ENCODE measurements at regions not wholly inside any gene's neighbourhood (a gene's known extent, or its start where the extent isn't known, plus 50 kb on each side); places are given as distances from the start of the nearest gene placed in this dataset.
"Not testable (repeated sequence)": the region's sequence is repeated elsewhere in the genome, so short reads cannot be mapped to it uniquely, and the experiment has no call there.

- Histone ChIP-seq H3K4me3 (ENCODE audit: low read length in 2 of 2) (no peak overlapping the region), H3K4me1 (ENCODE audit: control insufficient read depth in 1 of 2, insufficient read depth in 2 of 2, low read length in 2 of 2) (no peaks in the 10 kb centered on the region), H3K36me3 (ENCODE audit: control insufficient read depth in 1 of 2, insufficient read depth in 2 of 2, low read length in 1 of 2) (no peaks in the 10 kb centered on the region), H3K27ac (ENCODE audit: low read depth in 1 of 2, low read length in 2 of 2) (no peak overlapping the region), H3K9me3 (ENCODE audit: control insufficient read depth, low read length) (no peaks in the 10 kb centered on the region), H3K27me3 (ENCODE audit: control insufficient read depth in 1 of 2, insufficient read depth in 2 of 2, low read length in 1 of 2) (no peaks in the 10 kb centered on the region)
- intact Hi-C loops (cut with DNase I), result no loop called here
- DNase-seq (no peak), ATAC-seq (ENCODE audit: low FRiP score) (no peak)
- 85 to 86% methylated on average over 1 of the region's 1 CpG for WGBS, 2 donors
Measured at GRCh38 chr2:21836719-21837118, 713.0 kb downstream of the TDRD15 start.

- no peaks in the 10 kb centered on the region for H3K4me1 ChIP-seq (ENCODE audit: control insufficient read depth in 1 of 2, insufficient read depth in 2 of 2, low read length in 2 of 2)
- WGBS, 2 donors, result 33 to 39% methylated on average over 5 of the region's 5 CpGs
- ATAC-seq (ENCODE audit: low FRiP score), result no peak
- intact Hi-C loops (cut with DNase I), result no loop called here
- no peak overlapping the region for H3K4me3 ChIP-seq (ENCODE audit: low read length in 2 of 2)
- no peak overlapping the region for H3K27ac ChIP-seq (ENCODE audit: low read depth in 1 of 2, low read length in 2 of 2)
- DNase-seq, result no peak
- no peaks in the 10 kb centered on the region for H3K36me3 ChIP-seq (ENCODE audit: control insufficient read depth in 1 of 2, insufficient read depth in 2 of 2, low read length in 1 of 2)
- H3K27me3 ChIP-seq (ENCODE audit: control insufficient read depth in 1 of 2, insufficient read depth in 2 of 2, low read length in 1 of 2), result no peaks in the 10 kb centered on the region
- H3K9me3 ChIP-seq (ENCODE audit: control insufficient read depth, low read length), result no peaks in the 10 kb centered on the region
Measured at GRCh38 chr2:21837168-21837960, 713.6 kb downstream of the TDRD15 start.

- Histone ChIP-seq H3K9me3 (ENCODE audit: control insufficient read depth, low read length) (no peaks in the 10 kb centered on the region), H3K36me3 (ENCODE audit: control insufficient read depth in 1 of 2, insufficient read depth in 2 of 2, low read length in 1 of 2) (no peaks in the 10 kb centered on the region), H3K27ac (ENCODE audit: low read depth in 1 of 2, low read length in 2 of 2) (no peak overlapping the region), H3K4me1 (ENCODE audit: control insufficient read depth in 1 of 2, insufficient read depth in 2 of 2, low read length in 2 of 2) (no peaks in the 10 kb centered on the region), H3K4me3 (ENCODE audit: low read length in 2 of 2) (no peak overlapping the region), H3K27me3 (ENCODE audit: control insufficient read depth in 1 of 2, insufficient read depth in 2 of 2, low read length in 1 of 2) (no peaks in the 10 kb centered on the region)
- DNase-seq (no peak), ATAC-seq (ENCODE audit: low FRiP score) (no peak)
- 81 to 89% methylated on average over 3 of the region's 3 CpGs for WGBS, 2 donors
- intact Hi-C loops (cut with DNase I), result no loop called here
Measured at GRCh38 chr2:21841341-21841740, 717.6 kb downstream of the TDRD15 start.

- H3K9me3 ChIP-seq (ENCODE audit: control insufficient read depth, low read length); H3K4me3 ChIP-seq (ENCODE audit: low read length in 2 of 2); intact Hi-C loops (cut with DNase I); H3K27me3 ChIP-seq (ENCODE audit: control insufficient read depth in 1 of 2, insufficient read depth in 2 of 2, low read length in 1 of 2); ATAC-seq (ENCODE audit: low FRiP score); H3K4me1 ChIP-seq (ENCODE audit: control insufficient read depth in 1 of 2, insufficient read depth in 2 of 2, low read length in 2 of 2); H3K36me3 ChIP-seq (ENCODE audit: control insufficient read depth in 1 of 2, insufficient read depth in 2 of 2, low read length in 1 of 2); DNase-seq; H3K27ac ChIP-seq (ENCODE audit: low read depth in 1 of 2, low read length in 2 of 2): not testable (repeated sequence)
- 82 to 86% methylated on average over 7 of the region's 7 CpGs for WGBS, 2 donors
Measured at GRCh38 chr2:21850367-21850766, 726.6 kb downstream of the TDRD15 start.

GRCh38 chr2:21854938-21855337 is 731.2 kb downstream of the TDRD15 start:
- Histone ChIP-seq H3K27me3 (ENCODE audit: control insufficient read depth in 1 of 2, insufficient read depth in 2 of 2, low read length in 1 of 2) (no peaks in the 10 kb centered on the region), H3K4me1 (ENCODE audit: control insufficient read depth in 1 of 2, insufficient read depth in 2 of 2, low read length in 2 of 2) (no peaks in the 10 kb centered on the region), H3K36me3 (ENCODE audit: control insufficient read depth in 1 of 2, insufficient read depth in 2 of 2, low read length in 1 of 2) (no peaks in the 10 kb centered on the region), H3K9me3 (ENCODE audit: control insufficient read depth, low read length) (no peaks in the 10 kb centered on the region), H3K27ac (ENCODE audit: low read depth in 1 of 2, low read length in 2 of 2) (no peak overlapping the region), H3K4me3 (ENCODE audit: low read length in 2 of 2) (no peak overlapping the region)
- intact Hi-C loops (cut with DNase I), result no loop called here
- ATAC-seq (ENCODE audit: low FRiP score) (no peak), DNase-seq (no peak)
- 83 to 89% methylated on average over 3 of the region's 3 CpGs for WGBS, 2 donors

- Histone ChIP-seq H3K9me3 (ENCODE audit: control insufficient read depth, low read length) (no peaks in the 10 kb centered on the region), H3K36me3 (ENCODE audit: control insufficient read depth in 1 of 2, insufficient read depth in 2 of 2, low read length in 1 of 2) (no peaks in the 10 kb centered on the region), H3K4me3 (ENCODE audit: low read length in 2 of 2) (no peak overlapping the region), H3K27me3 (ENCODE audit: control insufficient read depth in 1 of 2, insufficient read depth in 2 of 2, low read length in 1 of 2) (no peaks in the 10 kb centered on the region), H3K27ac (ENCODE audit: low read depth in 1 of 2, low read length in 2 of 2) (no peak overlapping the region), H3K4me1 (ENCODE audit: control insufficient read depth in 1 of 2, insufficient read depth in 2 of 2, low read length in 2 of 2) (no peaks in the 10 kb centered on the region)
- DNase-seq (no peak), ATAC-seq (ENCODE audit: low FRiP score) (no peak)
- 74 to 78% methylated on average over 3 of the region's 3 CpGs for WGBS, 2 donors
- intact Hi-C loops (cut with DNase I), result no loop called here
Measured at GRCh38 chr2:21856708-21857107, 732.9 kb downstream of the TDRD15 start.

GRCh38 chr2:21860907-21861306 is 737.1 kb downstream of the TDRD15 start:
- ATAC-seq (ENCODE audit: low FRiP score), result no peak
- Histone ChIP-seq H3K27ac (ENCODE audit: low read depth in 1 of 2, low read length in 2 of 2) (no peak overlapping the region), H3K4me3 (ENCODE audit: low read length in 2 of 2) (no peak overlapping the region), H3K4me1 (ENCODE audit: control insufficient read depth in 1 of 2, insufficient read depth in 2 of 2, low read length in 2 of 2) (no peaks in the 10 kb centered on the region), H3K27me3 (ENCODE audit: control insufficient read depth in 1 of 2, insufficient read depth in 2 of 2, low read length in 1 of 2) (no peaks in the 10 kb centered on the region), H3K9me3 (ENCODE audit: control insufficient read depth, low read length) (no peaks in the 10 kb centered on the region), H3K36me3 (ENCODE audit: control insufficient read depth in 1 of 2, insufficient read depth in 2 of 2, low read length in 1 of 2) (no peaks in the 10 kb centered on the region)
- DNase-seq, result no peak
- 84 to 91% methylated on average over 2 of the region's 2 CpGs for WGBS, 2 donors
- intact Hi-C loops (cut with DNase I), result no loop called here

- DNase-seq (no peak), ATAC-seq (ENCODE audit: low FRiP score) (no peak)
- 81 to 85% methylated on average over 5 of the region's 5 CpGs for WGBS, 2 donors
- H3K27ac ChIP-seq (ENCODE audit: low read depth in 1 of 2, low read length in 2 of 2), result no peak overlapping the region
- H3K4me3 ChIP-seq (ENCODE audit: low read length in 2 of 2), result no peak overlapping the region
- no peaks in the 10 kb centered on the region for H3K4me1 ChIP-seq (ENCODE audit: control insufficient read depth in 1 of 2, insufficient read depth in 2 of 2, low read length in 2 of 2)
- no peaks in the 10 kb centered on the region for H3K27me3 ChIP-seq (ENCODE audit: control insufficient read depth in 1 of 2, insufficient read depth in 2 of 2, low read length in 1 of 2)
- H3K36me3 ChIP-seq (ENCODE audit: control insufficient read depth in 1 of 2, insufficient read depth in 2 of 2, low read length in 1 of 2), result no peaks in the 10 kb centered on the region
- H3K9me3 ChIP-seq (ENCODE audit: control insufficient read depth, low read length), result no peaks in the 10 kb centered on the region
- intact Hi-C loops (cut with DNase I), result no loop called here
Measured at GRCh38 chr2:21866316-21866715, 742.5 kb downstream of the TDRD15 start.

GRCh38 chr2:21887881-21888280 is 764.1 kb downstream of the TDRD15 start:
- ATAC-seq (ENCODE audit: low FRiP score), result no peak
- H3K4me3 ChIP-seq (ENCODE audit: low read length in 2 of 2), result no peak overlapping the region
- no peaks in the 10 kb centered on the region for H3K36me3 ChIP-seq (ENCODE audit: control insufficient read depth in 1 of 2, insufficient read depth in 2 of 2, low read length in 1 of 2)
- H3K27me3 ChIP-seq (ENCODE audit: control insufficient read depth in 1 of 2, insufficient read depth in 2 of 2, low read length in 1 of 2), result no peaks in the 10 kb centered on the region
- no peak overlapping the region for H3K27ac ChIP-seq (ENCODE audit: low read depth in 1 of 2, low read length in 2 of 2)
- DNase-seq, result no peak
- 76 to 89% methylated on average over 4 of the region's 4 CpGs for WGBS, 2 donors
- H3K4me1 ChIP-seq (ENCODE audit: control insufficient read depth in 1 of 2, insufficient read depth in 2 of 2, low read length in 2 of 2), result peaks cover 3 to 5% of the 10 kb centered on the region in 2 donors
- no peaks in the 10 kb centered on the region for H3K9me3 ChIP-seq (ENCODE audit: control insufficient read depth, low read length)
- intact Hi-C loops (cut with DNase I), result no loop called here

All from aorta (tissue), 5 donors.